K562 (cell line): ENCODE measurements at regions not wholly inside any gene's neighbourhood (a gene's known extent, or its start where the extent isn't known, plus 50 kb on each side); places are given as distances from the start of the nearest gene placed in this dataset.

ENCODE experiments used
- ATAC-seq: fragments of 200-7000 bp; cut with Tn5 transposase; 3 replicates; pipeline ENCODE4 v1.9.1; 2020; ENCODE audit warnings: moderate library complexity
- BruUV-seq: library from RNA; stranded (reverse); fragments of 400-500 nt; replicated peaks from 2 replicates; lab custom pipeline; 2021; lab: Mats Ljungman, UMichigan
- CTCF ChIA-PET: fragments of 300-600 bp; formaldehyde crosslinking; extraction: SDS; loops from one replicate; lab custom pipeline; 2021; ENCODE audit warnings: low intra/inter-chr PET ratio; lab: Yijun Ruan, JAX
- POLR2A ChIA-PET: fragments of 300-600, 350-650 bp; sonication (Branson Sonifier 250); formaldehyde crosslinking; extraction: SDS; loops from one replicate; lab custom pipeline; 2021; ENCODE audit warnings: antibody characterized with exemption, inconsistent platforms; lab: Yijun Ruan, JAX
- DNase-seq, 4 experiments: peaks; one replicate each; pipeline versions ENCODE4 v3.0.0 to v3.0.0-alpha.2; 2011 to 2018; ENCODE audit warnings: low spot score in 3 of 4, mixed read lengths in 3 of 4; ENCODE audit errors: extremely low read depth in 1 of 4
- FAIRE-seq: peaks from 2 replicates; lab custom pipeline; 2011; peaks lifted over from hg19 to GRCh38; lab: Jason Lieb, UNC
- H2AFZ ChIP-seq: 2 replicates; pipeline ENCODE4 v1.6.0; 2011; ENCODE audit warnings: low read depth, low read length, control low read depth, inconsistent platforms
- H3K27ac ChIP-seq: fragments of 200-600 bp; 3 replicates; pipeline ENCODE4 v1.8.0; 2011; ENCODE audit warnings: low read depth, mild to moderate bottlenecking, control low read depth, inconsistent platforms, low read length, moderate library complexity, mixed read lengths; ENCODE audit errors: extremely low read depth
- H3K27me3 ChIP-seq, 2 experiments: fragments of 300-600 bp in 1 of 2; 2 replicates in 1 of 2; 3 replicates in 1 of 2; pipeline versions ENCODE4 v1.6.0 to v1.8.0; 2011; ENCODE audit warnings: inconsistent platforms in 2 of 2, low read length in 2 of 2, mild to moderate bottlenecking in 1 of 2, mixed read lengths in 1 of 2, moderate library complexity in 1 of 2; ENCODE audit not compliant: control insufficient read depth in 2 of 2, insufficient read depth in 2 of 2
- H3K36me3 ChIP-seq: fragments of 300-600 bp; 3 replicates; pipeline ENCODE4 v1.8.0; 2011; ENCODE audit warnings: mild to moderate bottlenecking, low read length, inconsistent platforms; ENCODE audit not compliant: control insufficient read depth, insufficient read depth
- H3K4me1 ChIP-seq, 2 experiments: fragments of 200-600 bp in 1 of 2; replicated peaks in 1 of 2; 2 replicates in 1 of 2; 3 replicates in 1 of 2; pipeline versions ENCODE4 v1.5.1 to v1.8.0; 2011; ENCODE audit warnings: inconsistent platforms in 2 of 2, low read length in 2 of 2, mild to moderate bottlenecking in 1 of 2, mixed read lengths in 1 of 2, moderate library complexity in 1 of 2; ENCODE audit not compliant: control insufficient read depth in 2 of 2, insufficient read depth in 2 of 2
- H3K4me2 ChIP-seq: 2 replicates; pipeline ENCODE4 v1.6.1; 2011; ENCODE audit warnings: low read length, control low read depth, inconsistent platforms, mixed read lengths; ENCODE audit not compliant: insufficient read depth
- H3K4me3 ChIP-seq: fragments of 200-600 bp; sonication (generic), shearing (Covaris generic); 2 replicates; pipeline ENCODE4 v1.5.1; 2016; ENCODE audit warnings: control low read depth, inconsistent platforms
- H3K79me2 ChIP-seq: fragments of 200-600 bp; 3 replicates; pipeline ENCODE4 v1.8.0; 2011; ENCODE audit warnings: low read length, inconsistent platforms; ENCODE audit not compliant: control insufficient read depth, insufficient read depth
- H3K9ac ChIP-seq, 2 experiments: 2 replicates each; pipeline versions ENCODE4 v1.6.0 to v1.6.1; 2011; ENCODE audit warnings: low read depth in 2 of 2, low read length in 2 of 2, control low read depth in 1 of 2, inconsistent platforms in 1 of 2, mild to moderate bottlenecking in 1 of 2, mixed read lengths in 1 of 2; ENCODE audit not compliant: insufficient read depth in 1 of 2
- H3K9me1 ChIP-seq: one replicate; pipeline ENCODE4 v1.6.0; 2011; ENCODE audit warnings: inconsistent platforms, mild to moderate bottlenecking, low read length, moderate library complexity; ENCODE audit not compliant: control insufficient read depth, insufficient read depth
- H3K9me3 ChIP-seq: replicated peaks from 2 replicates; pipeline ENCODE4 v1.5.1; 2011; ENCODE audit warnings: low read depth, low read length, inconsistent platforms; ENCODE audit not compliant: control insufficient read depth, insufficient read depth
- H4K20me1 ChIP-seq: replicated peaks from 2 replicates; pipeline ENCODE4 v1.6.1; 2011; ENCODE audit warnings: low read length, inconsistent platforms, mixed read lengths; ENCODE audit not compliant: control insufficient read depth, insufficient read depth
- ELF4 ChIP-seq: fragments of 450-650 bp; formaldehyde crosslinking; IDR thresholded peaks from 2 replicates; pipeline ENCODE4 v1.4.0; 2022; ENCODE audit warnings: missing genetic modification characterization
- HDAC8 ChIP-seq: fragments of 450-650 bp; IDR thresholded peaks from 2 replicates; pipeline ENCODE4 v1.6.1; 2016; ENCODE audit warnings: mild to moderate bottlenecking, missing genetic modification characterization, moderate library complexity, missing compliant biosample characterization
- HMGXB4 ChIP-seq: sonication (generic); formaldehyde crosslinking; IDR thresholded peaks from 2 replicates; pipeline ENCODE4 v1.8.1; 2023; ENCODE audit warnings: mild to moderate bottlenecking, missing genetic modification reagents
- HNRNPK ChIP-seq: fragments of 200-400 bp; formaldehyde crosslinking; IDR thresholded peaks from one replicate; pipeline ENCODE4 v1.6.1; 2018; ENCODE audit warnings: mild to moderate bottlenecking, low read depth, low read length; ENCODE audit not compliant: poor library complexity, severe bottlenecking
- NFRKB ChIP-seq: fragments of 450-650 bp; IDR thresholded peaks from 2 replicates; pipeline ENCODE4 v1.6.1; 2016; ENCODE audit warnings: low read depth
- PCBP1 ChIP-seq: fragments of 200-400 bp; formaldehyde crosslinking; IDR thresholded peaks from 2 replicates; pipeline ENCODE4 v1.6.1; 2018; ENCODE audit warnings: mild to moderate bottlenecking, low read depth, low read length; ENCODE audit not compliant: poor library complexity, severe bottlenecking
- PRMT5 ChIP-seq: sonication (generic); formaldehyde crosslinking; IDR thresholded peaks from 2 replicates; pipeline ENCODE4 v1.5.0; 2020; ENCODE audit warnings: missing genetic modification reagents
- RB1 ChIP-seq: fragments of 450-650 bp; IDR thresholded peaks from 2 replicates; pipeline ENCODE4 v1.6.1; 2017; ENCODE audit warnings: low read depth, mild to moderate bottlenecking
- RNF2 ChIP-seq: sonication (generic); IDR thresholded peaks from 2 replicates; pipeline ENCODE4 v1.6.1; 2016
- XRCC5 ChIP-seq: fragments of 200-400 bp; formaldehyde crosslinking; IDR thresholded peaks from 2 replicates; pipeline ENCODE4 v1.6.1; 2017; ENCODE audit warnings: low read depth, mild to moderate bottlenecking, low read length
- ZBTB17 ChIP-seq: fragments of 450-650 bp; formaldehyde crosslinking; IDR thresholded peaks from 2 replicates; pipeline ENCODE4 v1.4.0; 2020; ENCODE audit warnings: mild to moderate bottlenecking
- ZNF143 ChIP-seq: sonication (generic); formaldehyde crosslinking; IDR thresholded peaks from 2 replicates; pipeline ENCODE4 v1.9.0; 2022; ENCODE audit warnings: mild to moderate bottlenecking, missing genetic modification reagents
- ZNF699 ChIP-seq: fragments of 250-450 bp; sonication (Bioruptor Pico); IDR thresholded peaks from 2 replicates; pipeline ENCODE4 v1.8.0; 2021; ENCODE audit warnings: mild to moderate bottlenecking, moderate library complexity; ENCODE audit not compliant: insufficient replicate concordance
- WGBS: fragments of 100-300 bp; shearing (Covaris generic); methylation state at CpG from one replicate; pipeline ENCODE4 v1.1.6; 2016; ENCODE audit warnings: low coverage, mixed read lengths; ENCODE audit not compliant: insufficient coverage; ENCODE audit errors: missing lambda C conversion rate; 5-methylcytosine and 5-hydroxymethylcytosine counted together
- in situ Hi-C: fragments of 300-500 bp; cut with MboI; formaldehyde crosslinking; loops from 4 replicates; pipeline ENCODE4 v1.15.0; 2018; ENCODE audit warnings: inconsistent platforms, mixed read lengths
- intact Hi-C: fragments of 100-400 bp; cut with micrococcal nuclease; formaldehyde crosslinking; loops from 2 replicates; pipeline ENCODE4 v1.14.2; 2022
- TF ChIP-seq, protein P1 (sequence below): sonication (generic); IDR thresholded peaks from 2 replicates; pipeline ENCODE4 v1.6.1; 2016

GRCh38 chr5:97979740-97980139, 793.7 kb upstream of the RGMB start:
- 0% methylated on average over 2 of the region's 3 CpGs for WGBS
- intact Hi-C loops, result no loop called here
- ATAC-seq, result no peak
- no peak for FAIRE-seq
- Histone ChIP-seq H3K36me3 (no peaks in the 10 kb centered on the region), H3K4me1 (no peaks in the 10 kb centered on the region), H3K4me2 (no peak overlapping the region), H3K9me1 (no peaks in the 10 kb centered on the region), H3K27me3 (no peaks in the 10 kb centered on the region), H3K79me2 (no peaks in the 10 kb centered on the region), H3K9ac (no peak overlapping the region), H3K27ac (no peak overlapping the region), H2AFZ (no peak overlapping the region), H3K9me3 (no peaks in the 10 kb centered on the region; the same call in 1 of the 2 replicates), H4K20me1 (no peaks in the 10 kb centered on the region), H3K4me3 (no peak overlapping the region)
- TF ChIP-seq ZBTB17 (CRISPR knock-in tag) (no peak), RB1 (no peak), ELF4 (CRISPR knock-in tag) (no peak), RNF2 (no peak), ZNF143 (CRISPR knock-in tag) (no peak), XRCC5 (no peak), NFRKB (no peak), PCBP1 (no peak), PRMT5 (CRISPR knock-in tag) (no peak), HNRNPK (no peak), HMGXB4 (no peak), HDAC8 (tag) (no peak), ZNF699 (CRISPR knock-in tag) (no peak)
- TF ChIP-seq, protein P1, sequence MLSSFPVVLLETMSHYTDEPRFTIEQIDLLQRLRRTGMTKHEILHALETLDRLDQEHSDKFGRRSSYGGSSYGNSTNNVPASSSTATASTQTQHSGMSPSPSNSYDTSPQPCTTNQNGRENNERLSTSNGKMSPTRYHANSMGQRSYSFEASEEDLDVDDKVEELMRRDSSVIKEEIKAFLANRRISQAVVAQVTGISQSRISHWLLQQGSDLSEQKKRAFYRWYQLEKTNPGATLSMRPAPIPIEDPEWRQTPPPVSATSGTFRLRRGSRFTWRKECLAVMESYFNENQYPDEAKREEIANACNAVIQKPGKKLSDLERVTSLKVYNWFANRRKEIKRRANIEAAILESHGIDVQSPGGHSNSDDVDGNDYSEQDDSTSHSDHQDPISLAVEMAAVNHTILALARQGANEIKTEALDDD, result no peak
- ChIA-PET POLR2A (no interaction called here), CTCF (no interaction called here)
- no peak for DNase-seq
- in situ Hi-C loops, result no loop called here
- BruUV-seq, result no TSS peak
